Brain microvascular endothelial cell (primary cell): ENCODE measurements at regions not wholly inside any gene's neighbourhood (a gene's known extent, or its start where the extent isn't known, plus 50 kb on each side); places are given as distances from the start of the nearest gene placed in this dataset.

Experiments
- DNase-seq: peaks from one replicate; pipeline ENCODE4 v3.0.0-alpha.2; 2020
- H3K27ac ChIP-seq: fragments of 250-450 bp; sonication (Bioruptor Pico); 2 replicates; pipeline ENCODE4 v1.5.1; 2020; ENCODE audit warnings: mild to moderate bottlenecking, moderate library complexity
- H3K27me3 ChIP-seq: fragments of 250-450 bp; sonication (Bioruptor Pico); replicated peaks from 2 replicates; pipeline ENCODE4 v1.5.1; 2020; ENCODE audit warnings: mild to moderate bottlenecking
- H3K36me3 ChIP-seq: fragments of 250-450 bp; sonication (Bioruptor Pico); replicated peaks from 2 replicates; pipeline ENCODE4 v1.5.1; 2020; ENCODE audit warnings: mild to moderate bottlenecking
- H3K4me3 ChIP-seq: 2 replicates; pipeline ENCODE4 v1.5.1; 2011; ENCODE audit warnings: low read depth, mild to moderate bottlenecking, control low read depth, low read length, moderate library complexity
- CTCF ChIP-seq: IDR thresholded peaks from 2 replicates; pipeline ENCODE4 v1.5.1; 2011; ENCODE audit warnings: low read depth, mild to moderate bottlenecking, moderate library complexity, low read length, control low read depth, inconsistent platforms; ENCODE audit errors: missing control alignments
- in situ Hi-C: cut with HindIII; loops from 2 replicates; pipeline ENCODE4 v1.10.0; 2017; ENCODE audit warnings: low sequenced_read_pairs, low pct_ligation_motif_present

GRCh38 chr2:103135679-103136078 is 373.8 kb downstream of the TMEM182 start:
- no peak overlapping the region for H3K27ac ChIP-seq
- TF ChIP-seq CTCF = no peak
- H3K4me3 ChIP-seq = no peak overlapping the region
- no peak for DNase-seq
- no peaks in the 10 kb centered on the region for H3K36me3 ChIP-seq
- H3K27me3 ChIP-seq = no peaks in the 10 kb centered on the region
- in situ Hi-C loops = no loop called here

GRCh38 chr2:103138123-103138901 is 376.5 kb downstream of the TMEM182 start:
- DNase-seq = no peak
- H3K4me3 ChIP-seq = no peak overlapping the region
- in situ Hi-C loops = no loop called here
- TF ChIP-seq CTCF = no peak
- no peaks in the 10 kb centered on the region for H3K27me3 ChIP-seq
- no peaks in the 10 kb centered on the region for H3K36me3 ChIP-seq
- no peak overlapping the region for H3K27ac ChIP-seq

- TF ChIP-seq CTCF = no peak
- Histone ChIP-seq H3K36me3 (no peaks in the 10 kb centered on the region), H3K4me3 (no peak overlapping the region), H3K27me3 (no peaks in the 10 kb centered on the region), H3K27ac (no peak overlapping the region)
- no peak for DNase-seq
- in situ Hi-C loops = no loop called here
Observed at GRCh38 chr2:103139628-103140268, 377.9 kb downstream of the TMEM182 start.

GRCh38 chr2:103144837-103145236 is 383.0 kb downstream of the TMEM182 start:
- no peak for DNase-seq
- H3K27ac ChIP-seq = no peak overlapping the region
- no peaks in the 10 kb centered on the region for H3K27me3 ChIP-seq
- H3K36me3 ChIP-seq = no peaks in the 10 kb centered on the region
- TF ChIP-seq CTCF = no peak
- in situ Hi-C loops = no loop called here
- no peak overlapping the region for H3K4me3 ChIP-seq

- no peak overlapping the region for H3K4me3 ChIP-seq
- TF ChIP-seq CTCF = no peak
- in situ Hi-C loops = no loop called here
- no peaks in the 10 kb centered on the region for H3K36me3 ChIP-seq
- H3K27ac ChIP-seq = no peak overlapping the region
- no peaks in the 10 kb centered on the region for H3K27me3 ChIP-seq
- no peak for DNase-seq
Observed at GRCh38 chr2:103145739-103146138, 383.9 kb downstream of the TMEM182 start.
